ENCODE measurements at regions not wholly inside any gene's neighbourhood (a gene's known extent, or its start where the extent isn't known, plus 50 kb on each side); places are given as distances from the start of the nearest gene placed in this dataset.

- TF ChIP-seq FOSL1 (IDR thresholded peaks at IDR 0.05; ENCODE audit: low read depth): no peak
- TF ChIP-seq CTCF (IDR thresholded peaks at IDR 0.05 in 2 of 3, conservative IDR thresholded peaks at IDR 0.05 in 1 of 3; ENCODE audit: borderline replicate concordance in 1 of 3, insufficient read depth in 1 of 3, low read depth in 2 of 3, low read length in 2 of 3): no peak
Observed at GRCh38 chr13:107216046-107216755, 648.3 kb upstream of the ARGLU1 start.
